ENCODE measurements at regions not wholly inside any gene's neighbourhood (a gene's known extent, or its start where the extent isn't known, plus 50 kb on each side); places are given as distances from the start of the nearest gene placed in this dataset.

DNA sequence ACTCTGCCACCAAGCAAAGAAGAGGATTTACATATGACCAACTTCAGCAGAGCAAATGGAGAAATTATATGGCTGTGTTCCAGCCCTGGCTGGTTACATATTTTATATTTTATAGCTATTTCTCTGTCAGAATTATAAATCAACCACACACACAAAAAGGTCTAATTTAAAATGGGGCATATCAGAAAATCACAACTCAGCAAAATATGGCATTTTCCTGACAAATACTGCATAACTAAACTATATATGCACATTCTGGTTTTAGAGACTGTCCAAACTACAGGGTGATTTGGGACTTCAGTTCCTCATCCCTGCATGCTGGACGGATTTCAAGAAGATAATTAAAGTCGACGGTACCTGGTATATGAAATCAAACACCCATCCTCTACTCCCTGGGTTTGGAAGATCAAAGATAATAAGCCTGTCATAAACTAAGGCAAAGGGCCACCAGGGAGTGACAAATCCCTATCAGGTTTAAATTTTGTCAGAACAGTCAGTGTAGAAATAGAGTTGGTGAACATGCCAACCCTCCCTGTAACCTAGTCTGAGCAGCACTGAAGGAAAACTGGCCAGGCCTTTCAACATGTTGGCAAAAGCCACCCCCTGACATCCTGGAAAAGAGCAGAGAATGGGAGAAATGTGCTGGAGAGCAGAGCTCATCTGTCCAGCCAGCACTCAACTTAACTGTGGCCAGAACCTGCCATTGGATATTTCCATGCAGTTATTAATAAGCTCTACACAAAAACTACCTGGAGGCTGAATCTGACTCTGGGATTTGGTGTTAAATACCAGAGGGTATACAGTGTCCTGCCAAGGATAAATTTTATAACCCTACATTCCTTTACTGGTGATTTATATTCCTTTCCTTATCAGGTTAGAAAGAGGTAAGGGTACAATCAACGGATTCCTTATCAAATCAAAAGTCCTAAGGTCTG lies 235.7 kb downstream of the ENC1 start:
- TF ChIP-seq, protein P1, sequence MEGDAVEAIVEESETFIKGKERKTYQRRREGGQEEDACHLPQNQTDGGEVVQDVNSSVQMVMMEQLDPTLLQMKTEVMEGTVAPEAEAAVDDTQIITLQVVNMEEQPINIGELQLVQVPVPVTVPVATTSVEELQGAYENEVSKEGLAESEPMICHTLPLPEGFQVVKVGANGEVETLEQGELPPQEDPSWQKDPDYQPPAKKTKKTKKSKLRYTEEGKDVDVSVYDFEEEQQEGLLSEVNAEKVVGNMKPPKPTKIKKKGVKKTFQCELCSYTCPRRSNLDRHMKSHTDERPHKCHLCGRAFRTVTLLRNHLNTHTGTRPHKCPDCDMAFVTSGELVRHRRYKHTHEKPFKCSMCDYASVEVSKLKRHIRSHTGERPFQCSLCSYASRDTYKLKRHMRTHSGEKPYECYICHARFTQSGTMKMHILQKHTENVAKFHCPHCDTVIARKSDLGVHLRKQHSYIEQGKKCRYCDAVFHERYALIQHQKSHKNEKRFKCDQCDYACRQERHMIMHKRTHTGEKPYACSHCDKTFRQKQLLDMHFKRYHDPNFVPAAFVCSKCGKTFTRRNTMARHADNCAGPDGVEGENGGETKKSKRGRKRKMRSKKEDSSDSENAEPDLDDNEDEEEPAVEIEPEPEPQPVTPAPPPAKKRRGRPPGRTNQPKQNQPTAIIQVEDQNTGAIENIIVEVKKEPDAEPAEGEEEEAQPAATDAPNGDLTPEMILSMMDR (IDR thresholded peaks at IDR 0.05): no peak
- TF ChIP-seq EZH2 (IDR thresholded peaks at IDR 0.05): no peak
